ENCODE measurements at regions not wholly inside any gene's neighbourhood (a gene's known extent, or its start where the extent isn't known, plus 50 kb on each side); places are given as distances from the start of the nearest gene placed in this dataset.

DNA sequence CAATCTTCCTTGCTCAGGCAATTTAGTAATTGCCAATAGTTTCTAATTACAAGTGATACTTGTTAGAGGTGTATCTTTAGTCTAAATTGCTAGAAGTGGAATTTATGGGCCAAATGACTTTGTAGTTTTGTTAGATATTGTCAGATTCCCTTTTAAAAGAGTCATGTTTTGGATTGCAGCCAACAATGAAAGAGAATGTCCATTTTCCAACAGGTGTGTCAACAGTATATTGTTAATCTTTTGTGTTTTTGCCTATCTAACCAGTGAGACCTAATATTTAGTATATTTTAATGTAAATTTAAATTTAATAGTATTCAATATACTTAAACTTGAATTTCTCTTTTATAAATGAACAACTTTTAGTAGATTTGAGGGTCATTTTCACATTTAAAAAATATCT is 259.4 kb upstream of the ETAA1 start:
- TF ChIP-seq GABPA (IDR thresholded peaks at IDR 0.05; ENCODE audit: low read depth) (no peak), SPI1 (IDR thresholded peaks at IDR 0.05; ENCODE audit: borderline replicate concordance, low read depth) (no peak), POLR2AphosphoS5 (IDR thresholded peaks at IDR 0.05; ENCODE audit: low read depth) (no peak)
- TF ChIP-seq, protein P1, sequence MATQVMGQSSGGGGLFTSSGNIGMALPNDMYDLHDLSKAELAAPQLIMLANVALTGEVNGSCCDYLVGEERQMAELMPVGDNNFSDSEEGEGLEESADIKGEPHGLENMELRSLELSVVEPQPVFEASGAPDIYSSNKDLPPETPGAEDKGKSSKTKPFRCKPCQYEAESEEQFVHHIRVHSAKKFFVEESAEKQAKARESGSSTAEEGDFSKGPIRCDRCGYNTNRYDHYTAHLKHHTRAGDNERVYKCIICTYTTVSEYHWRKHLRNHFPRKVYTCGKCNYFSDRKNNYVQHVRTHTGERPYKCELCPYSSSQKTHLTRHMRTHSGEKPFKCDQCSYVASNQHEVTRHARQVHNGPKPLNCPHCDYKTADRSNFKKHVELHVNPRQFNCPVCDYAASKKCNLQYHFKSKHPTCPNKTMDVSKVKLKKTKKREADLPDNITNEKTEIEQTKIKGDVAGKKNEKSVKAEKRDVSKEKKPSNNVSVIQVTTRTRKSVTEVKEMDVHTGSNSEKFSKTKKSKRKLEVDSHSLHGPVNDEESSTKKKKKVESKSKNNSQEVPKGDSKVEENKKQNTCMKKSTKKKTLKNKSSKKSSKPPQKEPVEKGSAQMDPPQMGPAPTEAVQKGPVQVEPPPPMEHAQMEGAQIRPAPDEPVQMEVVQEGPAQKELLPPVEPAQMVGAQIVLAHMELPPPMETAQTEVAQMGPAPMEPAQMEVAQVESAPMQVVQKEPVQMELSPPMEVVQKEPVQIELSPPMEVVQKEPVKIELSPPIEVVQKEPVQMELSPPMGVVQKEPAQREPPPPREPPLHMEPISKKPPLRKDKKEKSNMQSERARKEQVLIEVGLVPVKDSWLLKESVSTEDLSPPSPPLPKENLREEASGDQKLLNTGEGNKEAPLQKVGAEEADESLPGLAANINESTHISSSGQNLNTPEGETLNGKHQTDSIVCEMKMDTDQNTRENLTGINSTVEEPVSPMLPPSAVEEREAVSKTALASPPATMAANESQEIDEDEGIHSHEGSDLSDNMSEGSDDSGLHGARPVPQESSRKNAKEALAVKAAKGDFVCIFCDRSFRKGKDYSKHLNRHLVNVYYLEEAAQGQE (IDR thresholded peaks at IDR 0.05; ENCODE audit: insufficient replicate concordance, low read depth): no peak
- TF ChIP-seq, protein P2, sequence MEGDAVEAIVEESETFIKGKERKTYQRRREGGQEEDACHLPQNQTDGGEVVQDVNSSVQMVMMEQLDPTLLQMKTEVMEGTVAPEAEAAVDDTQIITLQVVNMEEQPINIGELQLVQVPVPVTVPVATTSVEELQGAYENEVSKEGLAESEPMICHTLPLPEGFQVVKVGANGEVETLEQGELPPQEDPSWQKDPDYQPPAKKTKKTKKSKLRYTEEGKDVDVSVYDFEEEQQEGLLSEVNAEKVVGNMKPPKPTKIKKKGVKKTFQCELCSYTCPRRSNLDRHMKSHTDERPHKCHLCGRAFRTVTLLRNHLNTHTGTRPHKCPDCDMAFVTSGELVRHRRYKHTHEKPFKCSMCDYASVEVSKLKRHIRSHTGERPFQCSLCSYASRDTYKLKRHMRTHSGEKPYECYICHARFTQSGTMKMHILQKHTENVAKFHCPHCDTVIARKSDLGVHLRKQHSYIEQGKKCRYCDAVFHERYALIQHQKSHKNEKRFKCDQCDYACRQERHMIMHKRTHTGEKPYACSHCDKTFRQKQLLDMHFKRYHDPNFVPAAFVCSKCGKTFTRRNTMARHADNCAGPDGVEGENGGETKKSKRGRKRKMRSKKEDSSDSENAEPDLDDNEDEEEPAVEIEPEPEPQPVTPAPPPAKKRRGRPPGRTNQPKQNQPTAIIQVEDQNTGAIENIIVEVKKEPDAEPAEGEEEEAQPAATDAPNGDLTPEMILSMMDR (IDR thresholded peaks at IDR 0.05; ENCODE audit: insufficient read depth, low read length): no peak

GRCh38 chr2:67142071-67142470 is 255.1 kb upstream of the ETAA1 start:
- no peak overlapping the region for H3K27ac ChIP-seq (replicated peaks)
- H3K27me3 ChIP-seq (ENCODE audit: insufficient read depth, poor library complexity, severe bottlenecking): no peaks in the 10 kb centered on the region
- no peak overlapping the region for H3K4me3 ChIP-seq (replicated peaks; ENCODE audit: insufficient read depth, low read length)
- DNase-seq (ENCODE audit: low read depth in 1 of 2, low spot score in 1 of 2): no peak
- TF ChIP-seq SPI1 (IDR thresholded peaks at IDR 0.05; ENCODE audit: borderline replicate concordance, low read depth) (no peak), GABPA (IDR thresholded peaks at IDR 0.05; ENCODE audit: low read depth) (no peak), POLR2AphosphoS5 (IDR thresholded peaks at IDR 0.05; ENCODE audit: low read depth) (no peak)
- TF ChIP-seq, protein P2 (IDR thresholded peaks at IDR 0.05; ENCODE audit: insufficient read depth, low read length): no peak
- TF ChIP-seq, protein P1 (IDR thresholded peaks at IDR 0.05; ENCODE audit: insufficient replicate concordance, low read depth): no peak

More for the DNA sequence above, 259.4 kb upstream of the ETAA1 start:
- H3K4me3 ChIP-seq (replicated peaks; ENCODE audit: insufficient read depth, low read length): no peak overlapping the region
- H3K27ac ChIP-seq (replicated peaks): no peak overlapping the region
- H3K27me3 ChIP-seq (ENCODE audit: insufficient read depth, poor library complexity, severe bottlenecking): no peaks in the 10 kb centered on the region
- no peak for DNase-seq (ENCODE audit: low read depth in 1 of 2, low spot score in 1 of 2)

- TF ChIP-seq SPI1 (IDR thresholded peaks at IDR 0.05; ENCODE audit: borderline replicate concordance, low read depth) (no peak), GABPA (IDR thresholded peaks at IDR 0.05; ENCODE audit: low read depth) (no peak), POLR2AphosphoS5 (IDR thresholded peaks at IDR 0.05; ENCODE audit: low read depth) (no peak)
- TF ChIP-seq, protein P2 (IDR thresholded peaks at IDR 0.05; ENCODE audit: insufficient read depth, low read length): no peak
- TF ChIP-seq, protein P1 (IDR thresholded peaks at IDR 0.05; ENCODE audit: insufficient replicate concordance, low read depth): no peak
- H3K27me3 ChIP-seq (ENCODE audit: insufficient read depth, poor library complexity, severe bottlenecking): no peaks in the 10 kb centered on the region
- DNase-seq (ENCODE audit: low read depth in 1 of 2, low spot score in 1 of 2): no peak
- no peak overlapping the region for H3K27ac ChIP-seq (replicated peaks)
- no peak overlapping the region for H3K4me3 ChIP-seq (replicated peaks; ENCODE audit: insufficient read depth, low read length)
Measured at GRCh38 chr2:67142741-67143140, 254.4 kb upstream of the ETAA1 start.
